ENCODE measurements at regions not wholly inside any gene's neighbourhood (a gene's known extent, or its start where the extent isn't known, plus 50 kb on each side); places are given as distances from the start of the nearest gene placed in this dataset.
"Not testable (repeated sequence)": the region's sequence is repeated elsewhere in the genome, so short reads cannot be mapped to it uniquely, and the experiment has no call there.

DNA sequence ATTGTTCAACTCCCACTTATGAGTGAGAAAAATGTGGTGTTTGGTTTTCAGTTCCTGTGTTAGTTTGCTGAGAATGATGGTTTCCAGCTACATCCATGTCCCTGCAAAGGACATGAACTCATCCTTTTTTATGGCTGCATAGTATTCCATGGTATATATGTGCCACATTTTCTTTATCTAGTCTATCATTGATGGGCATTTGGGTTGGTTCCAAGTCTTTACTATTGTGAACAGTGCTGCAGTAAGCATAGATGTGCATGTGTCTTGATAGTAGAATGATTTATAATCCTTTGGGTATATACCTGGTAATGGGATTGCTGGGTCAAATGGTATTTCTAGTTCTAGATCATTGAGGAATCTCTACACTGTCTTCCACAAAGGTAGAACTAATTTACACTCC is 613.0 kb upstream of the MIR17HG start:
- not testable (repeated sequence) for DNase-seq (ENCODE audit: low spot score)

DNA sequence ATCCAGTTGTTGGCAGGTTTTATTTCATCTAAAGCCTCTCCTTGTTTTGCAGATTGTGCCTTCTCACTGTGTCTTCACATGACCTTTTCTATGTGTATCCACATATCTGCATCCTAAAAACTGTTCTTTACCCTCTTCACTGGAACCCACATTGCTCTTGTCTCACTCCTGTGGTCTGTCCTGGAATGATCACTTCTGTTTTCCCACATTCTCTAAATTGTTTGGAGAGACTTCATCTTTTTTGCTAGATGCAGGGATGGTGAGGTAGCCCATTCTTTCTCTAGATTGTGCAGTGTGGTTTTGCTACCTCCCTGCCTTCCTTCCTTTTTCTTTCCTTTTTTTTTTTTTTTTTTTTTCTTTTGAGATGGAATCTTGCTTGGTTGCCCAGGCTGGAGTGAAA is 608.6 kb upstream of the MIR17HG start:
- DNase-seq (ENCODE audit: low spot score): no peak

DNA sequence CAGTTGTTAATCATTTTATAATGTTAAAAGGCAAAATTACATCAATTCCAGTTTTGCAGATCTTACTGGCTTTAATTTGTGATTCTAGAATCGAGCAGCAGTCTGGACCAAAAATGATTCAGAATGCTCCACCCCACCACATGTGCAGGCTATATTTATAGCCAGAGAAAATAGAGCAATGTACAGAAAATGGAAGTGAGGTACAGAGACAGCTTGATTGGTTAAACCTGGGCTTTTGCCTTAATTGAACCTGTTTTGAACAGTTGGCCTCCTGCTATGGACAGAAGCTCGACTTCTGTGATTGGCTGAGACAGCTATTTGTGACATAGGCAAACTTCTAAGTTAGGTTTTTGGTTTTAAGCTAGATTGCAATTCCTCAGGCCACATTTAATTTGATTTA is 607.4 kb upstream of the MIR17HG start:
- no peak for DNase-seq (ENCODE audit: low spot score)

DNA sequence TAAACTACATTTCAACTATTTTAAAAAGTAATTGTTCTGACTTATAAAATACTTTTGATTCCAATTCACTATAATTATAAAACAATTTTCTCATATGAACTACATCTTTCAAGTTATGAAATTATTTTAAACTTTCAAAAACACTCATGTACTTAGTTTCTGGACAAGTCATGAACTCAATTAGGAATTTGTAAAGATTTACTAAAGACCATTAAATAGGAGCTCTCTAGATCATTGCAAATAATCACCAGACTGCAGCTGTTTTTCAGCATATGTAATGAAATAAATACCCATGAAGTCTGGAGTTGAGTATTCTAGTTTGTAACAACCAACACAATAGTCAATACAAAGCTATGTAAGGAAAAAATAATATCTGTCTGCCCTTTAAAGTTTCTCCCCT is 605.1 kb upstream of the MIR17HG start:
- no peak for DNase-seq (ENCODE audit: low spot score)

DNA sequence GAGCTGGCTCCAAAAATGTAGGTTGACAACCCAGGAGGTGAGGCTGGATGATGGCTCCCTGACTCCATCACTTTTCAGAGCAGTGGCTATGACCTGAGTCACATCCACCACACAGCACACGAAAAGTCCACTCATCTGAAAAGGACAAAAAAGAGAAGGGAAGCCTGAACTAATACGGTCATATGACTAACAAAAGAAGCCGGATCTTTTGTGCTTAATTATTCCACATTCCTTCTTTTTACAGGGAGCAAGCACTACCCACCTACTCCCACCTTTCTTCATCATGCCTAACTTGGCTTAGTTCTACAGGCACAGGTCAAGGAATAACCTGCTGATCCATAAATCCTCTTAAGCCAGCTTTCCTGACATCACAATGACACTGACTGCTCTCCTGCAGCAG is 601.3 kb upstream of the MIR17HG start:
- DNase-seq (ENCODE audit: low spot score): no peak

DNA sequence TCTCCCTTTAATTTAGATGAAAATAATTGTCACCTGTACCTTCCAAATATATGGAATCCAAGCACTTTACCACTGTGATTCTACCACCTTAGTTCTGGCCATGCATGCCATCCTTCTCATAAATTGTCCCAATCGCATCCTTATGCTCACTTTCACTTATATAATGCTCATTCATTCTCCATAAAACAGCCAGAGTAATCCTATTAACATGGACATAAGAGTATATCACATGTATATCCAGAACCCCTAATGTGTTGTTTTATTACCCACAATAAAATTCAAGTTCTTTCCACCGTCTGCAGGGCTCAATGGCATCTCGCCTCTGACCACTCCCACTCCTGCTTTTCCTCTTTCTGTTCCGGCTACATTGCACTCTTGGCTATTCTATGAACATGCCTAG is 597.5 kb upstream of the MIR17HG start:
- no peak for DNase-seq (ENCODE audit: low spot score)

DNA sequence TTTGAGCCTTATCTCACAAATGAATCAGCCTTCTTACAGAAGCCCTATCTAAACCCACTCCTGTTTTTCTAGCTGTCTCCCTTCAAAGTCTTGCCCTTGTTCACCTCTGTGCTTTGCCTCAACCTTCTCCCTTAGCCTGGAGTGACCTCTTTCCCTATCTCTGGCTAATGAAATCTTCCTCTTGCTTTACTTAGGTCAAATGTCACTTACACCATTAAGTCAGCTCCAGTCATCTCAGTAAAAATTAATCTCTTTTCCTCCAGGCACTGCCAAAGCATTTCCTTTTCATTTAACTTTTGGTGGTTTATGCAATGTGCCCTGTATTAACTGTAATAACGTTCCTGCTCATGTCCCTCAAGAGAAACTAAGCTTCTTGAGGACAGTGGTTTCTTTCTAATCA is 596.5 kb upstream of the MIR17HG start:
- no peak for DNase-seq (ENCODE audit: low spot score)

DNA sequence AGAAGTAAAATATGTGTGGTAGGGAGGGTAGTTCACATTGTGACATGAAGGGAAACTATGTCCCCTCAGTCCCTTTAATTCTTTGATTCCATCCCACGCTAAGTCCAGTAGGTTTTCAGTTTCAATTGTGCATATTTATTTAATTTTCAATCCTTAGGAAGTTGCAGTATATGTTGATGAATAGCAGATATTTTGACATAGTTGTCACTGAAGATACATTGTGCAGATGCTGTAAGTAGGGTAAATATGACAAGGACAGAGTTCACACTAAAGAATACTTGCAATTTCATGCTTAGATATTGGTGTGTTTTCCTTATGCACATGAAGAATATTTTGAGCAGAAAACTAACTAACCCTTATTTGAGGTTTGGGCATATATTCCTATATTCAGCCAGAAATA is 595.4 kb upstream of the MIR17HG start:
- DNase-seq (ENCODE audit: low spot score): no peak

DNA sequence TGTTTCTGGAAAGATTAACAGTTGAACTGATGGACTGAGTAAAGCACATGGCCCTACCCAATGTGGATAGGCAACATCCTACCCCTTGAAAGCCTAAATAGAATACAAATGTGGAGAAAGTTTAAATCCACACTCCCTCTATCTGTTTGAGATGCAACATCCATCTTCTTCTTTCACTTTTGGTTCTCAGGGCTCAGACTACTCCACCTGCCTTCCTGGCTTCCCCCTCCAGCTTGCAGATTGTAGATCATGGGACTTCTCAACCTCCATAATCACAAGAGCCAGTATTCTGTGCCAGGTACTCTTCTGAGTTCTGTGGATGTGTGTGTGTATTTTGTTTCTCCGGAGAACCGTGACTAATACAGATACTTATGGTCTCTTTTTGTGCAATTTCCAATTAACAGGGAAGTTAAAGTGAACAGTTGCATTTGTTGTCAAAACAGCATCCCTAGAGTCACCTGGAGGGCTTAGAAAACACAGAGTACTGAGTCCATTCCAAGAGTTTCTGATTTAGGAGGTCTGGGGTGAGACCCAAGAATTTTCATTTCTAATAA is 590.3 kb upstream of the MIR17HG start:
- DNase-seq (ENCODE audit: low spot score): no peak

DNA sequence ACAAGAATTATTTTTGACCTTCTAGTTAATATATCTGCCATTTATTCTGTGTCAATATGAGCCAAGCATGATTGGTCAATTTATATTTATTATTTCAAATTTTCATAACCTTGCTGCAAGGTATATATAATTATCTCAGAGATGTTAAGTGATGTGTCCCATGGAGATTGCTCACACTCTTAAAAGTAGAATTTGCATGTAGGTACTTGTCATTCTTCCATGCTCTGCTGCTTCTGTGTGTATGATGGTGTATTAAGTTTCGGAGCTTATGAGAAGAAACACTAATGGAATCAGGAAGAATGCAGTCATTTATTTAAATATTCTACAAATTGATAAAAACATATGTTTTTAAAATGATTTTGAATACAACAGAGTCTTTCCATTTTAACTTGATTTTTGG is 586.8 kb upstream of the MIR17HG start:
- DNase-seq (ENCODE audit: low spot score): no peak

DNA sequence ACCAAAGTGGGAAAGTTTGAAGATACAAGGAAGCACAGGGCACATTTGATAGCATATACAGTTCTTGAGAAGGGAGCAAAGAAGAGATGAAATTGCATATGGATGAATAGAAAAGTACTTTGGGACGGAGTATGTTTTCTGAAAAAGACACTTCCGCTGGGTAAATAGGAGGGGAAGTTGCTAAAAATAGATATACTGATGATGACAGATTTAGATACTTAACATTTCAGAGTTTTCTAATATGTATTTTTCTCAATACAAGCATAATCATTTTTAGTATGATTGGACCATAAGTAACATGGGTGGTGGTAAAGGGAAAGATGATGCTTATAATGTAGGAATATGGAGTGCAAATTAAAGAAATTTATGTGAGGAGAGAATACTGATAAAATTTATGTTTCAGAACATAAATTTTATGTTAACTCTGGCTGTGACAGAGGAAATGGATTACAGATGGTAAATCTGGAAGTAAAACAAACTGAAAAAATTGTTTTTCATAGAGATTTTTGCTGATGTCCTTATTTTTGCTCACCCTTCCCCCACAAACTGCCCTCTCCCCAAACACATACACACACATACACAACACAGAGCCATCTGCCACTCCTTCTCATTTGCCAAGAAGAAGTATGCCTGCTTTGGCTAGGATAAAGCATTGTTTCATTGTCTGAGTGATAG is 583.9 kb upstream of the MIR17HG start:
- no peak for DNase-seq (ENCODE audit: low spot score)

DNA sequence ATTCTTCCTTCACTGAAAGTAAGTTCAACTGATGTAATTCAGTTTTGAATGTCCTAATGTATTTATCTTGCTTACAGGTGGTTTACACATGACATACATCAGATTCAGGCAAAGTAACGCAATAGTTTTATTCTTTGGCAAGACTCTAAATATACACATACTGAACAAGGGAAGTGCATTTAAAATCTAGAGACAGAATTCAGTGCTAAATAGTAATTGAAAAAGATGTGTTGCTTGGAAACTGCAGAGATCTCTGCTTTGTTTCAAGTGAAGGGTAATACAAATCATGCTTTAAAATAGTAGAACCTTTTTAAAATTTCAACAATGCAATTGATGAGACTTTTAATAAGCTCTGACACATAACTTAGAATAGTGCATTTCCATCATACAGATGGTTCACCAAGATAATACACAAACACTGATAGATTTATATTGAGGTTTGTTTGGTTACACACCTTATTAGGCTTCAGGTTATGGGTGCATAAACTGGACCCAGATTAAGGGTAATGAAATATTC is 581.0 kb upstream of the MIR17HG start:
- no peak for DNase-seq (ENCODE audit: low spot score)

DNA sequence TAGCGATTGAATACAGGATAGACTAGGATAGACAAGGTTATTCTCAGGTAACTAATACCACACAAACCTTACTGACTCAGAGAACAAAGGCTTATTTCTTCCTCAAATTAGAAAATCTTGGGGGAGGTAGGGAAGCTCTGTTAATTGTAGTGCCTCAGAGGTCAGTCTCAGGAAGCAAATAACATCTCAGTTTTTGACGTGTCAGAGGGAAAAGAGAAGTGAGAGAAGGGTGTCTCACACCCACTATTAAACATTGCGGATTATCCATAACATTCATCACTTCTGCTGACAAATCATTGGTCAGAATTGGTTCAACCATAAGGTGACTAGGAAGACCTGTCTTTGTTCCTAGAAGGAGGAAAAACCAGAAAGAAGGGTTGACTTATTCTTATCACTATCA is 579.4 kb upstream of the MIR17HG start:
- no peak for DNase-seq (ENCODE audit: low spot score)

DNA sequence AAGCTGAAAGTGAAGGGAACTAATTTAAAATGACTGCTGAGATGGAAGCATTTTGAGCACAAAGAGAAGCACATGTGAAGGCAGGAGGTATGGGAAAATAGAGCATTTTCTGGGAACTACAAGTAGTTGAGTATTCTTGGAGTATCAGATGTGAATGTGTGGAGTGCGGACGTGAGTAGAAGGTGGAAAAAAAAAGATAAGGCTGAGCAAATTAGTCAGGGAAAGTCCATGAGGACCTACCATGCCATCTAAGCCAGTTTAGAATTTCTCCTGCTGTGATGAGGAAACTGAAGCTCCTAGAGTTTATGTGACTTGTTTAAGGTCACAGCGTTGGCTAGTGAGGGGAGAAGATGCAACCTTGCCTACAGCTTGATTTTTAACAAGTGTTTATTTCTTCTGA is 578.1 kb upstream of the MIR17HG start:
- no peak for DNase-seq (ENCODE audit: low spot score)

DNA sequence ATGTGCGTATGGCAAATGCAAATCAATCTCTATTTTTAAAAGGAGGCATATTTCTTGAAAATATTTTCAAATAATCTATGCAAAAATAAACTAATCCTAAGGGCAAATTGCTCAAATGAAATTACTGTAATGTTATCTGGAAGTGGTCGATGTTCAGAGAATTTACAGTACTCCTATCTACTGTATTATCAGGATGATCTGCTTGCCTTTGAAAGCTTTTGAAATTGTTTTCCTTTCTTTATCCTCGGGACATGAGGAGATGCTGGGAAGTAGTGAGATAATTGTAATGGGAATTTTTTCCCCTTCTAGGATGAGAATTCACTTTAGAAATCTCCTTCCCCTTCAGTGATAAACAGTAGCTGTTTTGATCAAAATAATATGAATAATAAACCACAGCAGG is 577.2 kb upstream of the MIR17HG start:
- DNase-seq (ENCODE audit: low spot score): no peak

DNA sequence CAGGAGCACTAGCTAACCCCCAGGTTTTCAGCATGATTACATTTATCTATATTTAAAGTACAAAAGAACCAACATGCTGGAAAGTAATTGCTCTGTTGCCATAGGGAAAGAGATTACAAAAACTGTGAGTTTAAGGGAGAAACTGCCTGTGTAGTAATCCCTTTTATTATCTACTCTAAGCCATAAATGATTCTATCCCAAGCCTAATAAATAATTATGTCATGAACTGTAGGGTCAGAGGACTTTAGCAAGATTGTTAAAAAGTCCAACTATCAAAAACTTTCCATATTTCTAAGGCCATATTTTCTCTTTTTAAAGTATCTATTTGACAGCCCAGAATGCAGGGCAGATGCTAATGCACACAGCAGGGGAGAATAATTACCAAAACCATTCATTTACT is 573.8 kb upstream of the MIR17HG start:
- DNase-seq (ENCODE audit: low spot score): no peak

DNA sequence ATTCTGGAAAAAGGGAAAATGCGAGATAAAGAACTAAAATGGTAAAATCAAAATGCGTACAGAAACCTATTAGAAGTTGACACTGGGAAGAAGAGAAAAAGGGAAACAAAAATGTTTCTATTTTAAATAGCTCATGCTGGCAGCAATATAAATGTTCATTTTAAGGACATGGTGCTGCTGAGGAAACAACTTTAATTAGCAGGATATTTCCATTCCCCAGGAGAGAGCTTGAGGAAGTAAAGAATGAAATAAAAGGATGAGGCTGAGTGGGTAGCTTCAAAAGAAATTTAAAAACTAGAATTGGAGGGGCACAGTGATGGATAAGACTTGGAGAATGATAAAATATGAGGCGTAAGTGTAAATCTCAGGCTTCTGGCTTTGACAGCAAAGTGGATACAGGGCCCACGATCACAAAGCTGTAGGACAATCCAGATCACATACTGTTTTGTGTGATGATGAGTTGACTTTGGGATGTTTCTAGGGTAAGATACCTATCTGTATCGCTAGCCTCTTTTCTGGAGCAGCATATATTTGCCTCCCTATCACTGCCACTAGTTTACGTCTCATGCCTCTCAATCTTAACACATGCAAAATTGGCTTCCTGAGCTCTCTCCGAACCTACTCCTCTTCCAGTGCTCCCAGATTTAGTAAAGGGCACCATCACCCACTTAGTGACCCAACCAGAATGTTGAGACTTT is 571.3 kb upstream of the MIR17HG start:
- no peak for DNase-seq (ENCODE audit: low spot score)

DNA sequence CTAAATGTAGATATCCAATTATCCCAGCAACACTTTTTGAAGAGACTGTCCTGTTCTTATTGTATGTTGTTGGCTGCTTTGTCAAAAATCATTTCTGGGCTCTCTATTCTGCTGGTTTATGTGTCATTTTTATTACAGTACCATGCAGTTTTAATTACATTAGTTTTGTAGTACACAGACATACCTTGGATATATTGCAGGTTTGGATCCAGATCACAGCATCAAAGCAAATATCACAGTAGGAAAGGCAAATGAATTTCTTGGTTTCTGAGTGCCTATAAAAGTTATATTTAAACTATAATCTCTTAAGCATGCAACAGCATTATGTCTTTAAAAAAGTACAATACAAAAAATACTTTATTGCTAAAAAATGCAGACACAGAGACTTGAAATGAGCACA is 564.2 kb upstream of the MIR17HG start:
- no peak for DNase-seq (ENCODE audit: low spot score)

DNA sequence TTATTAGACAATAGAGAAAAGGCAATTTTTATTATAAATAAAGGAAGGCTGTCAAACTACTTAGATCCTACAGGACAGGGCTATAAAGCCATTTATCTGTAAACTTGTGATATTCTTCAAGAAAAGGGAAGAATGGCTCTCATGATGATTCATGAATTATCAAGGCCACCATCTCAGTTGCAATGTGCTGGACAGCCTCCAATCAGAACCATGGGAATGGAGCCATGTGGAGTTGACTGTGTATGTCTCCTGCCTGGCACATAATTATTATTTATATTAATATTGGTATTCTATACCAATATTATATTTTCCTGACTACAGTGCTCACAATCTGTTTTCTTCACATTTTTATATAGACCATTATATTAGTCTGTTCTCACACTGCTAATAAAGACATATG is 560.5 kb upstream of the MIR17HG start:
- no peak for DNase-seq (ENCODE audit: low spot score)

DNA sequence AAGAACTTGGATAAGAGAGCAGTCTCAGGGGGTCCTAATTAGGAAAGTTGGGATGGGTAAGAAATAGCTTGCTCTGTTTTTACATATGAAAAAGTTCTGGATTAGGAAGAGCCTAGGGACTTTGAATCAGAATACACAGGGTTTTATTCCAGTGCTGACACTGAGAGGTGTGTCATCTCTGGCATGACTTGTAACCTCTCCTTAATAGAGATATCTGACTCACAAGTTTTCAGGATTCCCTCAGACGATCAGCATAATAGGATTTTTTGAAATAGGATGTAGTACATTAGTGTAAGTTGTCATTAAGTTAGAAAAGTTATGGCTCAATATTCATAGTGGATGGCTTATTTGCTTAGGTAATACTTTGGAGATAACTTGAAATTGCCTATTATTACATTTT is 555.2 kb upstream of the MIR17HG start:
- no peak for DNase-seq (ENCODE audit: low spot score)

DNA sequence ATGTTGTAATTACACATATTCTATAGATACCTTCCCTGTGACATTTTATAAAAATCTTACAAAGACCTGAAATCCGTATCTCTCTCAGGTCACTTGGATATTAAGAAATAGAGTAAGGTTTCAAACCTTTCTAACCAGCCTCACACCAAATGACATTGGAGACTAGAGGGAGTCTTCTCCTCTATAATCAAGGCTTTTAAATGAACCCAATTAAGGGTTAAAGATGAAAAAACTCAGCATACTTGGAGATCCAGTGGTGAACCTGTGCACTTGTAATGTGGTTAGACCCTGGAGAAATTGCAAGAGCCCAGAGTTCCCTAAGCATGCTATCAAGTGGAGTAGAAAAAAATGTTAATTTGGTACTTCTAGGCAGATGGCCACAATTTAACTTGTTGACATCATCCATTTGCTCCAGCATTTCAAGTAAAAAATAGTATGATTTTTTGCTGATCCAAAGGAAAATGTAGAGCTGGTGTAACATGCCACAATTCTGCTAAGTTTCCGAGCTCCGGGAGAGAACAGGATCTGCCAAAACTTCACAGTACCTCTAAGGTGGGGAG is 554.1 kb upstream of the MIR17HG start:
- no peak for DNase-seq (ENCODE audit: low spot score)

DNA sequence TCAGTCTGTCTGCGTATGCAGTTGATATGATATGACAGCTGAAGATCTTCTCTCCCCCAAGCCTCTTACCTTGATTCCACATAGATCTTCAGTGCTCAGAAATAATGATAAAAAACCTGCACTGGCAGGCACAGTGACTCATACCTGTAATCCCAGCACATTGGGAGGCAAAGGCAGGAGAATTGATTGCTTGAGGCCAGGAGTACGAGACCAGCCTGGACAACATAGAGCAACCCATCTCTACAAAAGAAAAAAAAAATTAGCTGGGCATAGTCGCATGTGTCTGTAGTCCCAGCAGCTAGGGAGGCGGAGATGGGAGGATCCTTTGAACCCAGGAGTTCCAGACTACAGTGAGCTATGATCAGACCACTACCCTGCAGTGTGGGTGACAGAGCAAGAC is 551.0 kb upstream of the MIR17HG start:
- DNase-seq (ENCODE audit: low spot score): no peak

DNA sequence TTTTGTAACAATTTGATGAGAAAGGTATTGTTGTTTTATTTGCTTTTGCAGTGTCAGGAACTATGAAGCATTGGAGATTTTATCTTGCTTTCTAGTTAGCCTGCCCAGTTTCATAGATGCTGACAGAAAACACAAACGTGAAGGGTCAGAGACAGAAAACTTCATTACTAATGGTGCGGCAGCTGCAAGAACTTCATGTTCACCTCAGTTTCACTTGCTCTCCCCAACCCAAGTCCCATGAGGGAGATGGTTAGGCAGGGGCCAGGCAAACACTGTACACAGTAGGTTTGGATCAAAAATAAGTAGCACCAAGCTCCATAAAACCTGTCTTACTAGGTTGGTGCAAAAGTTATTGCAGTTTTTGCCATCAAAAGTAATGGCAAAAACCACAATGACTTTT is 550.2 kb upstream of the MIR17HG start:
- no peak for DNase-seq (ENCODE audit: low spot score)
